Tibial nerve (tissue), 4 donors: ENCODE measurements at regions not wholly inside any gene's neighbourhood (a gene's known extent, or its start where the extent isn't known, plus 50 kb on each side); places are given as distances from the start of the nearest gene placed in this dataset.

Experiments used
- DNase-seq, 2 donors: peaks; one replicate each; pipeline ENCODE4 v3.0.0-alpha.2; 2019; ENCODE audit warnings: low spot score in 2 of 2
- H3K27ac ChIP-seq, 4 donors: fragments of 200-600 bp; sonication (generic) in 3 of 4; one replicate each; pipeline ENCODE4 v1.5.1; 2017 to 2019; ENCODE audit warnings: mild to moderate bottlenecking in 1 of 4
- H3K27me3 ChIP-seq, 2 donors: fragments of 200-600 bp; sonication (generic) in 1 of 2; one replicate each; pipeline versions ENCODE4 v1.5.1 to v1.6.0; 2017 to 2019
- H3K36me3 ChIP-seq, 3 donors: fragments of 200-600 bp; sonication (generic); one replicate each; pipeline ENCODE4 v1.5.1; 2018 to 2019
- H3K4me1 ChIP-seq, 4 donors: fragments of 200-600 bp; sonication (generic) in 3 of 4; one replicate each; pipeline ENCODE4 v1.5.1; 2017 to 2019
- H3K4me3 ChIP-seq, 4 donors: fragments of 200-600 bp; sonication (generic) in 3 of 4; one replicate each; pipeline ENCODE4 v1.5.1; 2017 to 2019; ENCODE audit warnings: mild to moderate bottlenecking in 1 of 4, moderate library complexity in 1 of 4
- H3K9me3 ChIP-seq, 4 donors: fragments of 200-600 bp; sonication (generic) in 3 of 4; one replicate each; pipeline ENCODE4 v1.5.1; 2017 to 2019
- CTCF ChIP-seq, 5 experiments: fragments of 200-600 bp in 3 of 5; fragments of 450-650 bp in 2 of 5; sonication (generic) in 3 of 5; IDR thresholded peaks; one replicate each; pipeline ENCODE4 v1.5.1; 2016 to 2019; ENCODE audit warnings: antibody characterized with exemption in 5 of 5, mild to moderate bottlenecking in 3 of 5, moderate library complexity in 2 of 5
- EP300 ChIP-seq, 2 donors: sonication (generic); formaldehyde crosslinking; IDR thresholded peaks; one replicate each; pipeline ENCODE4 v1.6.1; 2017; ENCODE audit warnings: antibody characterized with exemption in 2 of 2, mild to moderate bottlenecking in 1 of 2
- POLR2A ChIP-seq, 2 donors: fragments of 450-650 bp; IDR thresholded peaks; one replicate each; pipeline ENCODE4 v1.6.1; 2017; ENCODE audit warnings: antibody characterized with exemption in 2 of 2, mild to moderate bottlenecking in 2 of 2, moderate library complexity in 2 of 2
- WGBS, 2 donors: methylation state at CpG; one replicate each; pipeline ENCODE4 v1.1.5; 2018; 5-methylcytosine and 5-hydroxymethylcytosine counted together

- Histone ChIP-seq H3K36me3 (no peaks in the 10 kb centered on the region), H3K27ac (no peak overlapping the region), H3K9me3 (no peaks in the 10 kb centered on the region), H3K4me3 (no peak overlapping the region), H3K27me3 (no peaks in the 10 kb centered on the region), H3K4me1 (peaks cover 0 to 6% (median 3%) of the 10 kb centered on the region in 4 donors)
- 78 to 79% methylated on average over 16 of the region's 16 CpGs for WGBS, 2 donors
- no peak for DNase-seq
- TF ChIP-seq CTCF (IDR thresholded peaks at IDR 0.05) (no peak), EP300 (IDR thresholded peaks at IDR 0.05) (no peak), POLR2A (IDR thresholded peaks at IDR 0.05) (no peak)
These were observed 259.2 kb downstream of the TOMM20 start for GRCh38 chr1:234869182-234870019.

- Histone ChIP-seq H3K4me3 (no peak overlapping the region), H3K27me3 (no peaks in the 10 kb centered on the region), H3K4me1 (peaks cover 0 to 15% (median 9%) of the 10 kb centered on the region in 4 donors), H3K36me3 (no peaks in the 10 kb centered on the region), H3K9me3 (no peaks in the 10 kb centered on the region), H3K27ac (no peak overlapping the region)
- no peak for DNase-seq
- no peak for TF ChIP-seq EP300 (IDR thresholded peaks at IDR 0.05)
- no peak for TF ChIP-seq CTCF (IDR thresholded peaks at IDR 0.05)
- no peak for TF ChIP-seq POLR2A (IDR thresholded peaks at IDR 0.05)
- 95 to 98% methylated on average over 5 to 6 of the region's 6 CpGs for WGBS, 2 donors
These were observed 258.5 kb upstream of the IRF2BP2 start for GRCh38 chr1:234868296-234869147.

GRCh38 chr1:234866007-234866866 lies 256.3 kb upstream of the IRF2BP2 start:
- H3K4me3 ChIP-seq = no peak overlapping the region
- WGBS, 2 donors = 79 to 81% methylated on average over 18 of the region's 18 CpGs
- H3K27ac ChIP-seq = peak overlapping the region in 1 of 4 donors; percentile 29
- peaks cover 0 to 2% (median 0%) of the 10 kb centered on the region in 4 donors for H3K9me3 ChIP-seq
- TF ChIP-seq POLR2A (IDR thresholded peaks at IDR 0.05) = no peak
- peak in 1 of 2 donors; percentile 60 for TF ChIP-seq EP300 (IDR thresholded peaks at IDR 0.05)
- TF ChIP-seq CTCF (IDR thresholded peaks at IDR 0.05) = no peak
- H3K4me1 ChIP-seq = peaks cover 0 to 33% (median 21%) of the 10 kb centered on the region in 4 donors
- H3K36me3 ChIP-seq = no peaks in the 10 kb centered on the region
- no peaks in the 10 kb centered on the region for H3K27me3 ChIP-seq
- peak; percentile 23 to 69 for DNase-seq

- WGBS, 2 donors = 95 to 96% methylated on average over 7 of the region's 7 CpGs
- no peak for TF ChIP-seq POLR2A (IDR thresholded peaks at IDR 0.05)
- no peak for TF ChIP-seq CTCF (IDR thresholded peaks at IDR 0.05)
- TF ChIP-seq EP300 (IDR thresholded peaks at IDR 0.05) = no peak
- no peak for DNase-seq
- Histone ChIP-seq H3K4me3 (no peak overlapping the region), H3K27me3 (no peaks in the 10 kb centered on the region), H3K9me3 (peaks cover 0 to 10% (median 0%) of the 10 kb centered on the region in 4 donors), H3K4me1 (peaks cover 0 to 33% (median 21%) of the 10 kb centered on the region in 4 donors), H3K27ac (no peak overlapping the region), H3K36me3 (no peaks in the 10 kb centered on the region)
These were observed 255.4 kb upstream of the IRF2BP2 start for GRCh38 chr1:234865171-234866006.
